Neural progenitor cell (in vitro differentiated cells): ENCODE measurements at regions not wholly inside any gene's neighbourhood (a gene's known extent, or its start where the extent isn't known, plus 50 kb on each side); places are given as distances from the start of the nearest gene placed in this dataset.

Experiments
- CTCF ChIP-seq: fragments of 200-600 bp; sonication (generic); IDR thresholded peaks from 2 replicates; pipeline ENCODE4 v1.5.1; 2017; ENCODE audit warnings: antibody characterized with exemption, mild to moderate bottlenecking
- EZH2 ChIP-seq: fragments of 200-600 bp; sonication (generic); IDR thresholded peaks from 2 replicates; pipeline ENCODE4 v1.6.1; 2017; ENCODE audit warnings: antibody characterized with exemption, mild to moderate bottlenecking, moderate library complexity
- EZH2phosphoT487 ChIP-seq: fragments of 200-600 bp; sonication (generic); IDR thresholded peaks from 2 replicates; pipeline ENCODE4 v1.6.1; 2017; ENCODE audit warnings: antibody characterized with exemption

GRCh38 chr19:23522431-23522830 is 127.2 kb upstream of the ZNF91 start:
- TF ChIP-seq CTCF = no peak
- no peak for TF ChIP-seq EZH2
- TF ChIP-seq EZH2phosphoT487 = no peak
